GM10266 (cell line): ENCODE measurements at regions not wholly inside any gene's neighbourhood (a gene's known extent, or its start where the extent isn't known, plus 50 kb on each side); places are given as distances from the start of the nearest gene placed in this dataset.

Experiments used
- DNase-seq: peaks from one replicate; pipeline ENCODE4 v3.0.0; 2012; ENCODE audit errors: extremely low spot score
- CTCF ChIP-seq: IDR thresholded peaks from 2 replicates; pipeline ENCODE4 v1.5.1; 2012; ENCODE audit warnings: mild to moderate bottlenecking, low read depth; ENCODE audit not compliant: control insufficient read depth, insufficient read depth; ENCODE audit errors: missing control alignments

DNA sequence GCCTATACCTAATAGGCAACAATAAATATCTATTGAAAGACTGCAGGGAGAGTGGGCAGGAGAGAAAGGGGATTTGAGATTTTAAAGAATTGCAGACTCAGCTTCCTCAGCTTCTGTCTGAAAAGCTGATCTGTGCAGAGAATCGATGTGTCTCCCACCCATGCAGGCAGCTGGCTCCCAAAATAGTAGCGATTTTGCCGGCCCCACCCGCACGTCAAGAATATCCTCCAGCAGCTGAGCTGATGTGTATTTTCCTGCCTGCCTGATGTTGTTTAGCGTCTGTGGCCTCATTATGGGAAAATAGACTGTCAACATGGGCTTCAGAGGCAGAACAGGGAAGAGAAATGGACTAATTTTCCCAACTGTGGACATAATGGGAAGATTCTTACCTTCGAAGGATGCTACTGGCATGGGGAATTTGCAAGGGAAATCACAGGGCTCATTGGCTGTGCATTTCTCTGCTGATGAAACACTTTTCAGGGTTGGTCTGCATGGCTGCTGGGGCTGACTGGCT is 699.8 kb downstream of the PTPRU start:
- no peak for DNase-seq
- no peak for TF ChIP-seq CTCF

- no peak for DNase-seq
- no peak for TF ChIP-seq CTCF
Measured at GRCh38 chr1:29934255-29934772, 698.0 kb downstream of the PTPRU start.

- no peak for DNase-seq
- TF ChIP-seq CTCF, result no peak
Measured at GRCh38 chr1:29933067-29933466, 696.7 kb downstream of the PTPRU start.

- DNase-seq, result no peak
- TF ChIP-seq CTCF, result no peak
Measured at GRCh38 chr1:29932626-29933025, 696.3 kb downstream of the PTPRU start.

DNA sequence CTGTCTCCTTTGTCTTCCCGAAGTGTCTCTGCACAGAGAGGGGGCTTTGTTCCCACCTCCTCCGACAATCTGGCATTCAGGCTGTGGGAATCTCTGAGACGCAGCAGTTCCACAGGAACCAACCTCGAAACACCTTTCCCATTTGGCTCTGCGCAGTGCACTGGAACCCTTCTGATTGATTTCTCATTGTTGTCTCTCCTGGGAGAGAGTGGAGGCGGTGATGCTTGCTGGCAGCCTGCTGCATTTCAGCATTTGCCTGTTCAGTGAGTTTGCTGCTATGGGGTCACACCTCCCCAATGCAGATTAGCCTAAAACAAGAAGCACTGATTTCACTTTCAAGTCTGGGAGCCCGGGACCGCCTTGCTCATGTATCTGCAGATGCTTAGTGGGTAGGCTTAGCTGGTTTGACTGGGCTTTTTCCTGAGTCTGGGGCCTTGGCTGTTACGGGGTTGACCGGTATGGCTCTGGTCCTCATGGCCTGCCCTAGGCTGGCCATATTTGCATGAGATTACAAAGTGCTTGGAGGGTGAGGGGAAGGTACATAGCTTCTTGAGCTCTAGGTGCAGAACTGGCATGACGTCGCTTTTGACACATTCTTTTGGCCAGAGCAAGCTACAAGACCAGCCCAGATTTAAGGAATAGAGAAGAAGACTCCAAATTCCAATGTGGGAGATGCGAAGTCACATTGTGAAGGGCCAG is 695.3 kb downstream of the PTPRU start:
- DNase-seq, result no peak
- TF ChIP-seq CTCF, result no peak

GRCh38 chr1:29925058-29925457 is 688.7 kb downstream of the PTPRU start:
- no peak for TF ChIP-seq CTCF

GRCh38 chr1:29924017-29924431 is 687.7 kb downstream of the PTPRU start:
- TF ChIP-seq CTCF, result no peak
- DNase-seq, result no peak

More at GRCh38 chr1:29925058-29925457, 688.7 kb downstream of the PTPRU start:
- DNase-seq, result no peak
